OCI-LY7 (cell line): ENCODE measurements at regions not wholly inside any gene's neighbourhood (a gene's known extent, or its start where the extent isn't known, plus 50 kb on each side); places are given as distances from the start of the nearest gene placed in this dataset.
"Not testable (repeated sequence)": the region's sequence is repeated elsewhere in the genome, so short reads cannot be mapped to it uniquely, and the experiment has no call there.

ENCODE experiments used
- BruUV-seq: library from RNA; stranded (reverse); fragments of 400-500 nt; replicated peaks from 2 replicates; lab custom pipeline; 2021; lab: Mats Ljungman, UMichigan
- CTCF ChIA-PET: fragments of 300-600 bp; sonication (Branson Sonifier 250); formaldehyde crosslinking; loops from one replicate; lab custom pipeline; 2022; ENCODE audit warnings: antibody characterized with exemption; ENCODE audit not compliant: unreplicated experiment; lab: Charles Lee
- POLR2A ChIA-PET: fragments of 300-600 bp; sonication (Branson Sonifier 250); formaldehyde crosslinking; loops from one replicate; lab custom pipeline; 2022; ENCODE audit warnings: antibody characterized with exemption; lab: Charles Lee
- DNase-seq: peaks from one replicate; pipeline ENCODE4 v3.0.0-alpha.2; 2015; ENCODE audit warnings: low spot score
- H2AFZ ChIP-seq: fragments of 200-600 bp; sonication (generic), shearing (Covaris generic); 2 replicates; pipeline ENCODE4 v1.6.1; 2014; ENCODE audit warnings: mild to moderate bottlenecking, antibody characterized with exemption, low read length, moderate library complexity
- H3K27ac ChIP-seq: fragments of 200-600 bp; sonication (generic); 2 replicates; pipeline ENCODE4 v1.5.1; 2014; ENCODE audit warnings: mixed run types, low read depth, mild to moderate bottlenecking, moderate library complexity, low read length, inconsistent platforms; ENCODE audit not compliant: poor library complexity, severe bottlenecking
- H3K36me3 ChIP-seq: fragments of 200-600 bp; sonication (generic); 2 replicates; pipeline ENCODE4 v1.6.1; 2014; ENCODE audit warnings: mild to moderate bottlenecking, antibody characterized with exemption, low read length, moderate library complexity, mixed read lengths; ENCODE audit not compliant: insufficient read depth
- H3K4me1 ChIP-seq: fragments of 200-600 bp; sonication (generic); 2 replicates; pipeline ENCODE4 v1.5.1; 2014; ENCODE audit warnings: mild to moderate bottlenecking, low read length; ENCODE audit not compliant: insufficient read depth, poor library complexity, severe bottlenecking
- H3K4me2 ChIP-seq: fragments of 200-600 bp; sonication (generic); 2 replicates; pipeline ENCODE4 v1.6.1; 2014; ENCODE audit warnings: mild to moderate bottlenecking, low read length
- H3K4me3 ChIP-seq: fragments of 200-600 bp; sonication (generic); 2 replicates; pipeline ENCODE4 v1.5.1; 2014; ENCODE audit warnings: mild to moderate bottlenecking, low read depth, low read length; ENCODE audit not compliant: poor library complexity, severe bottlenecking
- H3K79me2 ChIP-seq: fragments of 200-600 bp; sonication (generic); 2 replicates; pipeline ENCODE4 v1.6.1; 2016; ENCODE audit warnings: low read depth, mild to moderate bottlenecking, low read length, moderate library complexity, mixed read lengths; ENCODE audit not compliant: insufficient read depth
- H3K9me2 ChIP-seq: fragments of 200-600 bp; sonication (generic); 2 replicates; pipeline ENCODE4 v1.6.1; 2016; ENCODE audit warnings: mild to moderate bottlenecking, low read length, mixed read lengths; ENCODE audit not compliant: insufficient read depth
- H3K9me3 ChIP-seq: fragments of 200-600 bp; sonication (generic); 2 replicates; pipeline ENCODE4 v1.6.1; 2014; ENCODE audit warnings: mild to moderate bottlenecking, mixed run types, low read length, mixed read lengths
- H4K20me1 ChIP-seq: fragments of 200-600 bp; sonication (generic); 2 replicates; pipeline ENCODE4 v1.6.1; 2014; ENCODE audit warnings: mild to moderate bottlenecking, antibody characterized with exemption, low read length, moderate library complexity, mixed read lengths; ENCODE audit not compliant: insufficient read depth
- CTCF ChIP-seq: fragments of 200-600 bp; sonication (generic); conservative IDR thresholded peaks from 2 replicates; pipeline ENCODE4 v1.5.1; 2014; ENCODE audit warnings: mild to moderate bottlenecking, antibody characterized with exemption, low read length, moderate library complexity, mixed read lengths
- EZH2phosphoT487 ChIP-seq: fragments of 200-600 bp; sonication (generic); IDR thresholded peaks from 2 replicates; pipeline ENCODE4 v1.6.1; 2018; ENCODE audit warnings: low read depth, borderline replicate concordance, mild to moderate bottlenecking, mixed run types, antibody characterized with exemption, low read length, moderate library complexity, mixed read lengths
- intact Hi-C: fragments of 100-400 bp; cut with micrococcal nuclease; formaldehyde crosslinking; loops from one replicate; pipeline ENCODE4 v1.10.0; 2022; ENCODE audit not compliant: unreplicated experiment

GRCh38 chr2:150120326-150120955, 367.0 kb downstream of the RND3 start:
- POLR2A ChIA-PET, result interaction anchor here (0.7 to 1.2 kb wide), 2 partner anchors 12 to 16 kb away, joined by 3 read pairs; no protein-coding TSS in a partner anchor

GRCh38 chr2:150119819-150120218, 367.6 kb downstream of the RND3 start:
- H3K79me2 ChIP-seq, result no peaks in the 10 kb centered on the region
- intact Hi-C loops, result no loop called here
- no peaks in the 10 kb centered on the region for H3K36me3 ChIP-seq
- no peak for TF ChIP-seq CTCF
- no peak for TF ChIP-seq EZH2phosphoT487
- H3K4me3 ChIP-seq, result no peak overlapping the region
- ChIA-PET CTCF (no interaction called here), POLR2A (interaction anchor here (0.7 kb wide), 1 partner anchor 29 kb away, joined by 3 read pairs; no protein-coding TSS in a partner anchor)
- H3K27ac ChIP-seq, result no peak overlapping the region
- no peak for DNase-seq
- BruUV-seq, result no TSS peak
- H3K4me2 ChIP-seq, result no peak overlapping the region
- H3K9me2 ChIP-seq, result no peaks in the 10 kb centered on the region
- no peaks in the 10 kb centered on the region for H3K4me1 ChIP-seq
- no peaks in the 10 kb centered on the region for H4K20me1 ChIP-seq
- H3K9me3 ChIP-seq, result no peaks in the 10 kb centered on the region
- H2AFZ ChIP-seq, result no peak overlapping the region

More at GRCh38 chr2:150120326-150120955, 367.0 kb downstream of the RND3 start:
- H4K20me1 ChIP-seq, result no peaks in the 10 kb centered on the region
- H3K4me1 ChIP-seq, result no peaks in the 10 kb centered on the region
- no peak for TF ChIP-seq CTCF
- TF ChIP-seq EZH2phosphoT487, result no peak
- no peaks in the 10 kb centered on the region for H3K36me3 ChIP-seq
- no TSS peak for BruUV-seq
- H3K4me2 ChIP-seq, result no peak overlapping the region
- no peaks in the 10 kb centered on the region for H3K9me3 ChIP-seq
- intact Hi-C loops, result no loop called here
- no peak overlapping the region for H2AFZ ChIP-seq
- no peaks in the 10 kb centered on the region for H3K9me2 ChIP-seq
- no peak overlapping the region for H3K27ac ChIP-seq
- no peak for DNase-seq
- CTCF ChIA-PET, result no interaction called here
- no peak overlapping the region for H3K4me3 ChIP-seq
- no peaks in the 10 kb centered on the region for H3K79me2 ChIP-seq

- BruUV-seq, intact Hi-C loops, H3K79me2 ChIP-seq, H2AFZ ChIP-seq, H4K20me1 ChIP-seq, H3K9me3 ChIP-seq, H3K27ac ChIP-seq, CTCF ChIA-PET, H3K4me3 ChIP-seq, H3K36me3 ChIP-seq, H3K4me2 ChIP-seq, H3K9me2 ChIP-seq, H3K4me1 ChIP-seq, DNase-seq: not testable (repeated sequence)
- POLR2A ChIA-PET, result interaction anchor here (0.6 kb wide), 1 partner anchor 1080 kb away, joined by 3 read pairs; no protein-coding TSS in a partner anchor
These were observed 373.4 kb downstream of the RND3 start for GRCh38 chr2:150114089-150114488.
